ENCODE measurements at regions not wholly inside any gene's neighbourhood (a gene's known extent, or its start where the extent isn't known, plus 50 kb on each side); places are given as distances from the start of the nearest gene placed in this dataset.

DNA sequence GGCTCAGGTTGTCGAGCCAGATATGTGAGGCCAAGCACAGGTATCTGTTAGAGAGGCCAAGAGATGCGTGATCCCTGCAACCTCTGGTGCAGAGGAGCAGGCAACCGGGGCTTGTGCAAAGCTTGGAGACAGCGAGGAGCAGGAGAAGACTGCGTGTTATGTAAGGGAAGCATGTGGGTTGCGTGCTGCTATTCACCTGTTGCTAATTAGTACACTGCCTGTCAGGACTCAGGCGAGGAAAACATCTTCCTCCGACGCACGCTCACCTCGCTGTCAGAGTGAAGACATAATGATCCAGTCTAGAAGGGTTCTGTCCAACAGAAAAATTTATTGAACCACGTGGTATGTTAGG is 102.5 kb downstream of the HNRNPLL start:
- no peak for TF ChIP-seq EZH2 (IDR thresholded peaks at IDR 0.05)
- no peak for TF ChIP-seq POLR2AphosphoS5 (IDR thresholded peaks at IDR 0.05; ENCODE audit: borderline replicate concordance, low read depth, low read length)
- TF ChIP-seq FOXP2 (optimal IDR thresholded peaks at IDR 0.05; ENCODE audit: control extremely low read depth, extremely low read length, insufficient read depth), result no peak
